A204.1 (cell line): ENCODE measurements at regions not wholly inside any gene's neighbourhood (a gene's known extent, or its start where the extent isn't known, plus 50 kb on each side); places are given as distances from the start of the nearest gene placed in this dataset.

Source experiments
- FAIRE-seq: peaks from 2 replicates; lab custom pipeline; 2012; peaks lifted over from hg19 to GRCh38; lab: Jason Lieb, UNC

- FAIRE-seq: no peak
Observed at GRCh38 chr9:73565026-73565425, 413.4 kb downstream of the ANXA1 start.

GRCh38 chr9:73565833-73566465, 414.3 kb downstream of the ANXA1 start:
- FAIRE-seq: no peak

GRCh38 chr9:73566627-73567026, 415.0 kb downstream of the ANXA1 start:
- no peak for FAIRE-seq

- FAIRE-seq: no peak
Observed at GRCh38 chr9:73573235-73573634, 421.6 kb downstream of the ANXA1 start.

GRCh38 chr9:73575101-73576060, 423.7 kb downstream of the ANXA1 start:
- no peak for FAIRE-seq

GRCh38 chr9:73577848-73578247, 426.2 kb downstream of the ANXA1 start:
- no peak for FAIRE-seq

GRCh38 chr9:73579823-73580222, 428.2 kb downstream of the ANXA1 start:
- no peak for FAIRE-seq

- no peak for FAIRE-seq
Observed at GRCh38 chr9:73583576-73583975, 431.9 kb downstream of the ANXA1 start.

- FAIRE-seq: no peak
Observed at GRCh38 chr9:73595036-73595545, 443.4 kb downstream of the ANXA1 start.

GRCh38 chr9:73596321-73596720, 444.7 kb downstream of the ANXA1 start:
- no peak for FAIRE-seq

- FAIRE-seq: no peak
Observed at GRCh38 chr9:73597039-73597438, 445.4 kb downstream of the ANXA1 start.

- FAIRE-seq: no peak
Observed at GRCh38 chr9:73597771-73598170, 446.1 kb downstream of the ANXA1 start.

GRCh38 chr9:73609381-73609780, 457.7 kb downstream of the ANXA1 start:
- FAIRE-seq: no peak

GRCh38 chr9:73611032-73611431, 459.4 kb downstream of the ANXA1 start:
- no peak for FAIRE-seq

- FAIRE-seq: no peak
Observed at GRCh38 chr9:73613092-73613701, 461.5 kb downstream of the ANXA1 start.

GRCh38 chr9:73615557-73615956, 463.9 kb downstream of the ANXA1 start:
- no peak for FAIRE-seq

GRCh38 chr9:73617586-73617985, 465.9 kb downstream of the ANXA1 start:
- FAIRE-seq: no peak

GRCh38 chr9:73640971-73641370, 489.3 kb downstream of the ANXA1 start:
- FAIRE-seq: no peak

- FAIRE-seq: no peak
Observed at GRCh38 chr9:73643379-73644013, 491.8 kb downstream of the ANXA1 start.

GRCh38 chr9:73647560-73647959, 495.9 kb downstream of the ANXA1 start:
- no peak for FAIRE-seq

GRCh38 chr9:73649552-73649951, 497.9 kb downstream of the ANXA1 start:
- FAIRE-seq: no peak

GRCh38 chr9:73655363-73655762, 503.7 kb downstream of the ANXA1 start:
- FAIRE-seq: no peak
